ENCODE measurements at regions not wholly inside any gene's neighbourhood (a gene's known extent, or its start where the extent isn't known, plus 50 kb on each side); places are given as distances from the start of the nearest gene placed in this dataset.

- Histone ChIP-seq H3K4me3 (replicated peaks in 1 of 4; ENCODE audit: control extremely low read depth in 1 of 4, insufficient read depth in 1 of 4, low read depth in 3 of 4, low read length in 4 of 4) (no peak overlapping the region), H3K9me3 (ENCODE audit: control insufficient read depth, insufficient read depth, low read depth, low read length) (no peaks in the 10 kb centered on the region), H3K27me3 (ENCODE audit: control insufficient read depth, insufficient read depth, low read length) (no peaks in the 10 kb centered on the region), H4K20me1 (ENCODE audit: control insufficient read depth, extremely low read depth, insufficient read depth, low read length) (no peaks in the 10 kb centered on the region), H3K79me2 (ENCODE audit: control insufficient read depth, insufficient read depth, low read length) (no peaks in the 10 kb centered on the region), H3K4me1 (ENCODE audit: control insufficient read depth, extremely low read depth, insufficient read depth, low read length) (no peaks in the 10 kb centered on the region), H3K9ac (ENCODE audit: insufficient read depth, low read length) (no peak overlapping the region), H3K27ac (ENCODE audit: insufficient read depth, low read length) (no peak overlapping the region), H2AFZ (ENCODE audit: low read length) (no peak overlapping the region), H3K4me2 (ENCODE audit: extremely low read depth, insufficient read depth, low read length) (no peak overlapping the region), H3K36me3 (ENCODE audit: control insufficient read depth, insufficient read depth, low read length) (no peaks in the 10 kb centered on the region)
- DNase-seq (ENCODE audit: low read depth in 2 of 2), result no peak
- TF ChIP-seq EZH2 (IDR thresholded peaks at IDR 0.05; ENCODE audit: low read length, missing control alignments) (no peak), CTCF (conservative IDR thresholded peaks at IDR 0.05 in 1 of 2, IDR thresholded peaks at IDR 0.05 in 1 of 2; ENCODE audit: low read depth in 1 of 2, low read length in 2 of 2) (no peak)
These were observed 469.4 kb downstream of the FOXO1 start for GRCh38 chr13:40197049-40197448.

DNA sequence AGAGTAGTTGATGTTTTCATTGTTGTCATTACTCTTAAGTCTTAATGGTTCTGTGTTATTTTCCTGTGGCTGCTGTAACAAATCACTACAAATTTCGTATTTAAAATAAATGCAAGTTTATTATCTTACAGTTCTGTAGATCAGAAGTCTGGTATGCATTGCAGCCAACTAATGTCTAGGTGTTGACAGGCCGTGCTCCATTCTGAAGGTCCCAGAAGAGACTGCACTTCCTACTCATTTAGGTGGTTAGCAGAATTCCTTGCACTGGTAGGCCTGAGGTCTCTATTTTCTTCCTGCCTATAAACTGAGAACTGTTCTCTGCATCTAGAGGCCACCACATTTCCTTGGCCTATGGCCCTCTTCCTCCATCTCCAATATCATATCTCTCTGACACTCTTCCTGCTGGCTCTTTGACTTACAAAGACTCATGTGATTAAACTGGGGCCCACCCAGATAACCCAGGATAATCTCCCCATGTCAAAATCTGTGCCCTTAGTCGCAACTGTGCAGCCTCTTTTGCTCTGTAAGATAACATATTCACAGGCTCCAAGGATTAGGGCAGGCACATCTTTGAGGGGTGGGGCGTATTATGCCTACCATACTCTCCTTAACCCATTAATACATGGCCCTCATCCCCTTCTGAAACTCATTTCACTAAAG is 468.4 kb downstream of the FOXO1 start:
- Histone ChIP-seq H3K4me2 (ENCODE audit: extremely low read depth, insufficient read depth, low read length) (no peak overlapping the region), H3K27ac (ENCODE audit: insufficient read depth, low read length) (no peak overlapping the region), H3K79me2 (ENCODE audit: control insufficient read depth, insufficient read depth, low read length) (no peaks in the 10 kb centered on the region), H2AFZ (ENCODE audit: low read length) (no peak overlapping the region), H3K4me1 (ENCODE audit: control insufficient read depth, extremely low read depth, insufficient read depth, low read length) (no peaks in the 10 kb centered on the region), H3K27me3 (ENCODE audit: control insufficient read depth, insufficient read depth, low read length) (no peaks in the 10 kb centered on the region), H3K9me3 (ENCODE audit: control insufficient read depth, insufficient read depth, low read depth, low read length) (no peaks in the 10 kb centered on the region), H3K36me3 (ENCODE audit: control insufficient read depth, insufficient read depth, low read length) (no peaks in the 10 kb centered on the region), H3K9ac (ENCODE audit: insufficient read depth, low read length) (no peak overlapping the region), H4K20me1 (ENCODE audit: control insufficient read depth, extremely low read depth, insufficient read depth, low read length) (no peaks in the 10 kb centered on the region), H3K4me3 (replicated peaks in 1 of 4; ENCODE audit: control extremely low read depth in 1 of 4, insufficient read depth in 1 of 4, low read depth in 3 of 4, low read length in 4 of 4) (no peak overlapping the region)
- TF ChIP-seq EZH2 (IDR thresholded peaks at IDR 0.05; ENCODE audit: low read length, missing control alignments) (no peak), CTCF (conservative IDR thresholded peaks at IDR 0.05 in 1 of 2, IDR thresholded peaks at IDR 0.05 in 1 of 2; ENCODE audit: low read depth in 1 of 2, low read length in 2 of 2) (no peak)
- DNase-seq (ENCODE audit: low read depth in 2 of 2), result no peak

DNA sequence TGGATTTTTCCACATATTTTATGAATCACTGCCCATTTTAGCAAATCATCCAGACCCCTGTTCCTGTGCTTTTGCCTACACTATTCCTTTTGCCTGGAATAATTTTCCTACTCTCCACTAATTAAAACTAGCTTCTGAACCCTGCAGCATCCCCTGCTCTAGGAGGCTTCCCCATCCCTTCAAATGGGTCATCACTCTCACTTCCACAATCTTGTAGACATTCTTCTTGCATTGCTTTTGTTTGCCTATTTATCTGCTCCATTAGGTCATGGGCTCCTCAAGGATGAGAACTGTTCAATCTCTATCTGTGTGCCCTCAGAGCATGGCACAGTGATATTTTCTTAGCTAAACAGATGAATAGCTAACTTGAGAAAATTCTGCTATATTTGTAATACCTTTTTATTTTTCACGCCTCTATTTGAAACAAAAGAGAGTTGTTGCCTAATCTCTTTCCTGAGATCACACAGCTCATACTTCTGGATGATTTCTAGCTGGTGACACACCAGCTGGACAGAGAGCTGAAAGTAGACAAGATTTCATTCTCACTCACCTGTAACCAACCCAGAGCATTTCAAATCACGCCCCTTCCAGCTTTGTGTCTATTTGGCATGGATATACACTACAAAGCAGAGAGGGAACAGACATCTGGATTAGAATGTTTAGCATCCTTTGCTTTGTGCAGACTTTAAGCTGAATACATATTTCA is 466.0 kb downstream of the FOXO1 start:
- Histone ChIP-seq H4K20me1 (ENCODE audit: control insufficient read depth, extremely low read depth, insufficient read depth, low read length) (no peaks in the 10 kb centered on the region), H3K4me3 (replicated peaks in 1 of 4; ENCODE audit: control extremely low read depth in 1 of 4, insufficient read depth in 1 of 4, low read depth in 3 of 4, low read length in 4 of 4) (no peak overlapping the region), H2AFZ (ENCODE audit: low read length) (no peak overlapping the region), H3K9ac (ENCODE audit: insufficient read depth, low read length) (no peak overlapping the region), H3K79me2 (ENCODE audit: control insufficient read depth, insufficient read depth, low read length) (no peaks in the 10 kb centered on the region), H3K4me1 (ENCODE audit: control insufficient read depth, extremely low read depth, insufficient read depth, low read length) (no peaks in the 10 kb centered on the region), H3K9me3 (ENCODE audit: control insufficient read depth, insufficient read depth, low read depth, low read length) (no peaks in the 10 kb centered on the region), H3K27me3 (ENCODE audit: control insufficient read depth, insufficient read depth, low read length) (no peaks in the 10 kb centered on the region), H3K4me2 (ENCODE audit: extremely low read depth, insufficient read depth, low read length) (no peak overlapping the region), H3K36me3 (ENCODE audit: control insufficient read depth, insufficient read depth, low read length) (no peaks in the 10 kb centered on the region), H3K27ac (ENCODE audit: insufficient read depth, low read length) (no peak overlapping the region)
- TF ChIP-seq EZH2 (IDR thresholded peaks at IDR 0.05; ENCODE audit: low read length, missing control alignments), result no peak
- TF ChIP-seq CTCF (conservative IDR thresholded peaks at IDR 0.05 in 1 of 2, IDR thresholded peaks at IDR 0.05 in 1 of 2; ENCODE audit: low read depth in 1 of 2, low read length in 2 of 2), result no peak
- no peak for DNase-seq (ENCODE audit: low read depth in 2 of 2)

Data from fibroblast of lung (primary cell).